ENCODE measurements at regions not wholly inside any gene's neighbourhood (a gene's known extent, or its start where the extent isn't known, plus 50 kb on each side); places are given as distances from the start of the nearest gene placed in this dataset.

- TF ChIP-seq POLR2A (IDR thresholded peaks at IDR 0.05; ENCODE audit: low read depth, low read length): no peak
- no peak for TF ChIP-seq BCL11A (IDR thresholded peaks at IDR 0.05; ENCODE audit: low read depth, low read length)
- no peak for TF ChIP-seq POLR2AphosphoS5 (IDR thresholded peaks at IDR 0.05; ENCODE audit: low read length)
These were observed 649.7 kb downstream of the PLPP3 start for GRCh38 chr1:55929652-55930051.
